ENCODE measurements at regions not wholly inside any gene's neighbourhood (a gene's known extent, or its start where the extent isn't known, plus 50 kb on each side); places are given as distances from the start of the nearest gene placed in this dataset.

- TF ChIP-seq POLR2AphosphoS5 (IDR thresholded peaks at IDR 0.05) = no peak
- TF ChIP-seq CTCF (IDR thresholded peaks at IDR 0.05) = no peak
These were observed 207.5 kb downstream of the KCNK2 start for GRCh38 chr1:215290018-215290417.

All from transverse colon (tissue), 4 donors.